K562 (cell line): ENCODE measurements at regions not wholly inside any gene's neighbourhood (a gene's known extent, or its start where the extent isn't known, plus 50 kb on each side); places are given as distances from the start of the nearest gene placed in this dataset.

Experiments used
- ATAC-seq: fragments of 200-7000 bp; cut with Tn5 transposase; 3 replicates; pipeline ENCODE4 v1.9.1; 2020; ENCODE audit warnings: moderate library complexity
- BruUV-seq: library from RNA; stranded (reverse); fragments of 400-500 nt; replicated peaks from 2 replicates; lab custom pipeline; 2021; lab: Mats Ljungman, UMichigan
- CTCF ChIA-PET: fragments of 300-600 bp; formaldehyde crosslinking; extraction: SDS; loops from one replicate; lab custom pipeline; 2021; ENCODE audit warnings: low intra/inter-chr PET ratio; lab: Yijun Ruan, JAX
- POLR2A ChIA-PET: fragments of 300-600, 350-650 bp; sonication (Branson Sonifier 250); formaldehyde crosslinking; extraction: SDS; loops from one replicate; lab custom pipeline; 2021; ENCODE audit warnings: antibody characterized with exemption, inconsistent platforms; lab: Yijun Ruan, JAX
- DNase-seq, 4 experiments: peaks; one replicate each; pipeline versions ENCODE4 v3.0.0 to v3.0.0-alpha.2; 2011 to 2018; ENCODE audit warnings: low spot score in 3 of 4, mixed read lengths in 3 of 4; ENCODE audit errors: extremely low read depth in 1 of 4
- FAIRE-seq: peaks from 2 replicates; lab custom pipeline; 2011; peaks lifted over from hg19 to GRCh38; lab: Jason Lieb, UNC
- H2AFZ ChIP-seq: 2 replicates; pipeline ENCODE4 v1.6.0; 2011; ENCODE audit warnings: low read depth, low read length, control low read depth, inconsistent platforms
- H3K27ac ChIP-seq: fragments of 200-600 bp; 3 replicates; pipeline ENCODE4 v1.8.0; 2011; ENCODE audit warnings: low read depth, mild to moderate bottlenecking, control low read depth, inconsistent platforms, low read length, moderate library complexity, mixed read lengths; ENCODE audit errors: extremely low read depth
- H3K27me3 ChIP-seq, 2 experiments: fragments of 300-600 bp in 1 of 2; 2 replicates in 1 of 2; 3 replicates in 1 of 2; pipeline versions ENCODE4 v1.6.0 to v1.8.0; 2011; ENCODE audit warnings: inconsistent platforms in 2 of 2, low read length in 2 of 2, mild to moderate bottlenecking in 1 of 2, mixed read lengths in 1 of 2, moderate library complexity in 1 of 2; ENCODE audit not compliant: control insufficient read depth in 2 of 2, insufficient read depth in 2 of 2
- H3K36me3 ChIP-seq: fragments of 300-600 bp; 3 replicates; pipeline ENCODE4 v1.8.0; 2011; ENCODE audit warnings: mild to moderate bottlenecking, low read length, inconsistent platforms; ENCODE audit not compliant: control insufficient read depth, insufficient read depth
- H3K4me1 ChIP-seq, 2 experiments: fragments of 200-600 bp in 1 of 2; replicated peaks in 1 of 2; 2 replicates in 1 of 2; 3 replicates in 1 of 2; pipeline versions ENCODE4 v1.5.1 to v1.8.0; 2011; ENCODE audit warnings: inconsistent platforms in 2 of 2, low read length in 2 of 2, mild to moderate bottlenecking in 1 of 2, mixed read lengths in 1 of 2, moderate library complexity in 1 of 2; ENCODE audit not compliant: control insufficient read depth in 2 of 2, insufficient read depth in 2 of 2
- H3K4me2 ChIP-seq: 2 replicates; pipeline ENCODE4 v1.6.1; 2011; ENCODE audit warnings: low read length, control low read depth, inconsistent platforms, mixed read lengths; ENCODE audit not compliant: insufficient read depth
- H3K4me3 ChIP-seq: fragments of 200-600 bp; sonication (generic), shearing (Covaris generic); 2 replicates; pipeline ENCODE4 v1.5.1; 2016; ENCODE audit warnings: control low read depth, inconsistent platforms
- H3K79me2 ChIP-seq: fragments of 200-600 bp; 3 replicates; pipeline ENCODE4 v1.8.0; 2011; ENCODE audit warnings: low read length, inconsistent platforms; ENCODE audit not compliant: control insufficient read depth, insufficient read depth
- H3K9ac ChIP-seq, 2 experiments: 2 replicates each; pipeline versions ENCODE4 v1.6.0 to v1.6.1; 2011; ENCODE audit warnings: low read depth in 2 of 2, low read length in 2 of 2, control low read depth in 1 of 2, inconsistent platforms in 1 of 2, mild to moderate bottlenecking in 1 of 2, mixed read lengths in 1 of 2; ENCODE audit not compliant: insufficient read depth in 1 of 2
- H3K9me1 ChIP-seq: one replicate; pipeline ENCODE4 v1.6.0; 2011; ENCODE audit warnings: inconsistent platforms, mild to moderate bottlenecking, low read length, moderate library complexity; ENCODE audit not compliant: control insufficient read depth, insufficient read depth
- H3K9me3 ChIP-seq: replicated peaks from 2 replicates; pipeline ENCODE4 v1.5.1; 2011; ENCODE audit warnings: low read depth, low read length, inconsistent platforms; ENCODE audit not compliant: control insufficient read depth, insufficient read depth
- H4K20me1 ChIP-seq: replicated peaks from 2 replicates; pipeline ENCODE4 v1.6.1; 2011; ENCODE audit warnings: low read length, inconsistent platforms, mixed read lengths; ENCODE audit not compliant: control insufficient read depth, insufficient read depth
- BDP1 ChIP-seq: IDR thresholded peaks from 3 replicates; pipeline ENCODE4 v1.6.1; 2011; ENCODE audit not compliant: insufficient read length, insufficient read depth
- CCAR2 ChIP-seq: fragments of 200-400 bp; formaldehyde crosslinking; IDR thresholded peaks from 2 replicates; pipeline ENCODE4 v1.6.1; 2017; ENCODE audit warnings: mild to moderate bottlenecking, low read depth, low read length
- DDX20 ChIP-seq: fragments of 450-650 bp; IDR thresholded peaks from 2 replicates; pipeline ENCODE4 v1.6.1; 2016; ENCODE audit warnings: missing genetic modification characterization, low read depth, mild to moderate bottlenecking, missing compliant biosample characterization, moderate library complexity
- DMBX1 ChIP-seq: fragments of 250-450 bp; sonication (Bioruptor Pico); IDR thresholded peaks from 2 replicates; pipeline ENCODE4 v1.8.0; 2022; ENCODE audit warnings: inconsistent platforms, mild to moderate bottlenecking, moderate library complexity, borderline replicate concordance
- GTF2A2 ChIP-seq: IDR thresholded peaks from 2 replicates; pipeline ENCODE4 v1.6.1; 2016; ENCODE audit warnings: mild to moderate bottlenecking, missing genetic modification characterization, missing compliant biosample characterization
- HDAC8 ChIP-seq: fragments of 450-650 bp; IDR thresholded peaks from 2 replicates; pipeline ENCODE4 v1.6.1; 2016; ENCODE audit warnings: mild to moderate bottlenecking, missing genetic modification characterization, moderate library complexity, missing compliant biosample characterization
- L3MBTL2 ChIP-seq: fragments of 450-650 bp; IDR thresholded peaks from 2 replicates; pipeline ENCODE4 v1.6.1; 2016; ENCODE audit warnings: mild to moderate bottlenecking, moderate library complexity
- NR2C1 ChIP-seq, 2 experiments: fragments of 450-650 bp; IDR thresholded peaks; 2 replicates each; pipeline ENCODE4 v1.6.1; 2017; ENCODE audit warnings: mild to moderate bottlenecking in 2 of 2, antibody characterized with exemption in 1 of 2, inconsistent platforms in 1 of 2, missing compliant biosample characterization in 1 of 2, missing genetic modification characterization in 1 of 2
- NR4A1 ChIP-seq, 2 experiments: fragments of 250-450 bp in 1 of 2; fragments of 450-650 bp in 1 of 2; sonication (Bioruptor Pico) in 1 of 2; IDR thresholded peaks; 2 replicates each; pipeline versions ENCODE4 v1.4.0 to v1.6.1; 2016 to 2020; ENCODE audit warnings: mild to moderate bottlenecking in 2 of 2, missing compliant biosample characterization in 1 of 2, missing genetic modification characterization in 1 of 2, moderate library complexity in 1 of 2
- PATZ1 ChIP-seq: fragments of 250-450 bp; sonication (Bioruptor Pico); IDR thresholded peaks from 2 replicates; pipeline ENCODE4 v1.5.0; 2020; ENCODE audit warnings: mild to moderate bottlenecking, borderline replicate concordance
- PTTG1 ChIP-seq: fragments of 450-650 bp; IDR thresholded peaks from 2 replicates; pipeline ENCODE4 v1.6.1; 2016; ENCODE audit warnings: low read depth, mild to moderate bottlenecking, missing genetic modification characterization, missing compliant biosample characterization
- TBP ChIP-seq: optimal IDR thresholded peaks from 2 replicates; pipeline ENCODE3; 2011; ENCODE audit warnings: low read depth, low read length, improper control_type of control experiment
- ZNF311 ChIP-seq: fragments of 250-450 bp; sonication (Bioruptor Pico); IDR thresholded peaks from 2 replicates; pipeline ENCODE4 v1.4.0; 2020; ENCODE audit warnings: mild to moderate bottlenecking, moderate library complexity
- ZNF592 ChIP-seq: fragments of 450-650 bp; IDR thresholded peaks from 2 replicates; pipeline ENCODE4 v1.6.1; 2017; ENCODE audit warnings: antibody characterized with exemption, mild to moderate bottlenecking
- ZNF655 ChIP-seq: fragments of 250-450 bp; sonication (Bioruptor Pico); IDR thresholded peaks from 2 replicates; pipeline ENCODE4 v1.5.0; 2021
- WGBS: fragments of 100-300 bp; shearing (Covaris generic); methylation state at CpG from one replicate; pipeline ENCODE4 v1.1.6; 2016; ENCODE audit warnings: low coverage, mixed read lengths; ENCODE audit not compliant: insufficient coverage; ENCODE audit errors: missing lambda C conversion rate; 5-methylcytosine and 5-hydroxymethylcytosine counted together
- in situ Hi-C: fragments of 300-500 bp; cut with MboI; formaldehyde crosslinking; loops from 4 replicates; pipeline ENCODE4 v1.15.0; 2018; ENCODE audit warnings: inconsistent platforms, mixed read lengths
- intact Hi-C: fragments of 100-400 bp; cut with micrococcal nuclease; formaldehyde crosslinking; loops from 2 replicates; pipeline ENCODE4 v1.14.2; 2022

GRCh38 chr3:156768390-156768789 lies 57.8 kb upstream of the LEKR1 start:
- WGBS = 37% methylated on average over 3 of the region's 3 CpGs
- no peak for FAIRE-seq
- TF ChIP-seq NR4A1 (CRISPR knock-in tag; IDR thresholded peaks at IDR 0.05) (no peak), NR4A1 (tag; IDR thresholded peaks at IDR 0.05) (0 out of 2 replicates have a peak, but pooled peaks have one; percentile 29), HDAC8 (tag) (0 out of 2 replicates have a peak, but pooled peaks have one; percentile 39), L3MBTL2 (no peak), GTF2A2 (tag) (0 out of 2 replicates have a peak, but pooled peaks have one; percentile 42), BDP1 (no peak), ZNF592 (peak; percentile 79), DMBX1 (peak; percentile 51; the same call in 1 of the 2 replicates), PATZ1 (CRISPR knock-in tag) (no peak), PTTG1 (tag) (peak; percentile 70; the same call in 1 of the 2 replicates), DDX20 (tag) (peak; percentile 70; the same call in 1 of the 2 replicates), NR2C1 (IDR thresholded peaks at IDR 0.05) (no peak), NR2C1 (tag; IDR thresholded peaks at IDR 0.05) (0 out of 2 replicates have a peak, but pooled peaks have one; percentile 25), TBP (no peak), CCAR2 (no peak), ZNF311 (CRISPR knock-in tag) (0 out of 2 replicates have a peak, but pooled peaks have one; percentile 26), ZNF655 (CRISPR knock-in tag) (no peak)

More at GRCh38 chr3:156768390-156768789, 57.8 kb upstream of the LEKR1 start:
- Histone ChIP-seq H2AFZ (no peak overlapping the region), H3K4me2 (no peak overlapping the region), H3K4me3 (no peak overlapping the region), H3K4me1 (peaks cover 0 to 6% of the 10 kb centered on the region in 2 experiments; a peak in 2 of 5 replicates), H3K9me1 (no peaks in the 10 kb centered on the region), H3K27me3 (no peaks in the 10 kb centered on the region), H4K20me1 (no peaks in the 10 kb centered on the region), H3K79me2 (no peaks in the 10 kb centered on the region), H3K9me3 (no peaks in the 10 kb centered on the region), H3K9ac (no peak overlapping the region), H3K27ac (no peak overlapping the region), H3K36me3 (no peaks in the 10 kb centered on the region)
- in situ Hi-C loops = no loop called here
- DNase-seq (no peak), ATAC-seq (no peak)
- ChIA-PET POLR2A (interaction anchor here (0.6 kb wide), 1 partner anchor 49 kb away, joined by 4 read pairs; no protein-coding TSS in a partner anchor), CTCF (no interaction called here)
- BruUV-seq = no TSS peak
- intact Hi-C loops = no loop called here
